ENCODE measurements at regions not wholly inside any gene's neighbourhood (a gene's known extent, or its start where the extent isn't known, plus 50 kb on each side); places are given as distances from the start of the nearest gene placed in this dataset.
"Not testable (repeated sequence)": the region's sequence is repeated elsewhere in the genome, so short reads cannot be mapped to it uniquely, and the experiment has no call there.

DNA sequence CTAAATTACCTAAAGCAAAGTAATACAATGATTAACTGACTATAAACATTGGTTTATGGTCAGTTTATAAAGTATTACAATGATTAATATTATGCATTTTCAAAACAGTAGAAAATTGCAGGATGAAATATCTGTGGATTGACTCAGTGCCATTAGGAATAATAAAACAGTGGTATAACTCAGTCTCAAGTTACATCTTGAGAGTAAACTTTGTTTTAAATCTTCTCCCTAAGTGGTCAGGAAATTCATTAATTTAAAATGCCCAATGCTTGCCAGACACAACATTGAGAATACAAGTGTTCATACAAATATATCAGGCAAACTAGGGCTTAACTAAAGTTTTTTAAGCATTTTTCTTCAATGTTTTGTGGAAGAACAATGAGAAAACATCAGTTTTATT is 257.8 kb downstream of the ETV1 start:
- no peaks in the 10 kb centered on the region for H3K27me3 Mint-ChIP-seq
- H3K4me3 Mint-ChIP-seq: no peak overlapping the region
- H3K36me3 Mint-ChIP-seq: no peaks in the 10 kb centered on the region
- H3K27ac Mint-ChIP-seq: no peak overlapping the region
- DNase-seq (ENCODE audit: low spot score in 2 of 2) (no peak), ATAC-seq (ENCODE audit: low read depth) (no peak)
- H3K9me3 Mint-ChIP-seq: peaks cover 2% of the 10 kb centered on the region
- no peaks in the 10 kb centered on the region for H3K4me1 Mint-ChIP-seq

DNA sequence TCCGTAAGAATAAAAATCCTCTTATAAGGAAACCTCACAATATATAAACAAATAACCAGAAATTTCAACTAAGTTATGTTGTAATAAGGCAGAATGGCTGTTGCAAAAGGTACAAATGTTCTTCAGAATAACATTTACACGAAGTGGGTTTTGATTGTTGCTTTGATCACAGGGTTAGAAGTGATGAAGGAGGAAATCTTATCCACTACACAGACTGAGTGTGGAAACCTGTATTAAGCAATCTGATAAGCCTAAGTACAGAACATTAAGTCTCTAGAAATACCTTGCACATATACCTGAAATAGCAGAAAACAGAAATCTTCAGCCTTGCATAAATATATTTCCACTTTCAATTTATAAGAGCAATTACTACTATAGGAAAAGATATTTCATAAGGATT is 251.9 kb downstream of the ETV1 start:
- Mint-ChIP-seq H3K27me3 (no peaks in the 10 kb centered on the region), H3K4me3 (no peak overlapping the region), H3K27ac (no peak overlapping the region), H3K4me1 (no peaks in the 10 kb centered on the region), H3K36me3 (no peaks in the 10 kb centered on the region), H3K9me3 (no peaks in the 10 kb centered on the region)
- no peak for ATAC-seq (ENCODE audit: low read depth)
- DNase-seq (ENCODE audit: low spot score in 2 of 2): no peak

DNA sequence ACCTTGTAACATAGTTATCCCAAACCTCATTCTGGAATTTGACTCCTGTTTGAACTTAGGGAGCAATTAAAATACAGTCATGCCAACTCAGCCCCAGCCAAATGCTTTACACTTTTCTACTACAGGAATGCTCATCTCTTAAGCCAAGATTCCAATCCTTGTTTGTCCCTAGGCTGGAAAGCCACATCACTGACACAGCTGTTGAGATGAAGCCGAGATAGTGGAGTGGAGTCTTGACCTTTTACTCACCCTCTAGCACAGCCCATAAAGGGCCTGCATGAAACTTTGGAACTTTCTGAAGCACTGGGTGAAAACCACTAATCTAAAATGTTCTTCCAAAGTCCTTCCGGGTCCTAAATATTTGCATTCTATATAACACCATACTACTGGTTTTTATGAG is 247.3 kb downstream of the ETV1 start:
- Mint-ChIP-seq H3K9me3 (no peaks in the 10 kb centered on the region), H3K4me3 (no peak overlapping the region), H3K4me1 (no peaks in the 10 kb centered on the region), H3K27ac (no peak overlapping the region), H3K36me3 (no peaks in the 10 kb centered on the region), H3K27me3 (no peaks in the 10 kb centered on the region)
- DNase-seq (ENCODE audit: low spot score in 2 of 2) (no peak), ATAC-seq (ENCODE audit: low read depth) (no peak)

- H3K4me3 Mint-ChIP-seq: no peak overlapping the region
- no peak overlapping the region for H3K27ac Mint-ChIP-seq
- H3K27me3 Mint-ChIP-seq: no peaks in the 10 kb centered on the region
- ATAC-seq (ENCODE audit: low read depth) (no peak), DNase-seq (ENCODE audit: low spot score in 2 of 2) (no peak)
- H3K4me1 Mint-ChIP-seq: no peaks in the 10 kb centered on the region
- no peaks in the 10 kb centered on the region for H3K36me3 Mint-ChIP-seq
- no peaks in the 10 kb centered on the region for H3K9me3 Mint-ChIP-seq
These were observed 246.7 kb downstream of the ETV1 start for GRCh38 chr7:13742811-13743210.

DNA sequence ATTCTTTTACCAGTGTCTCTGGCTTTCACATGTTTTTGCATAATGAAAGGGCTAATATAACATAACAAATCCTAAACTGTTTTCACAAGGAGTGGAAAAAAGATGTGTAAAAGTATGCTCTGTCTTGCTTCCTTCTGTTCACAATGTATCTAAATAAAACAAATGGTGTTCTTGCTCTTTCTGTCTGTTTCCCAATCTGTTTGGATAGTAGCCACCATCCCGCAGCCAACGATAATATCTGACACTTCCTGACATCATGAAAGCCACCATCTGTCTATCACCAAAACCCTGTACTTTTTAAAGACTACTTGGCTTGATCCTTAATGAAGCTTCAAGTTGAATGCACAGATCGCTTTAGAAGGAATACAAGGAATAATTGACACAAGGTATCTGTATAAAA is 246.2 kb downstream of the ETV1 start:
- no peaks in the 10 kb centered on the region for H3K27me3 Mint-ChIP-seq
- DNase-seq (ENCODE audit: low spot score in 2 of 2) (no peak), ATAC-seq (ENCODE audit: low read depth) (no peak)
- H3K4me1 Mint-ChIP-seq: no peaks in the 10 kb centered on the region
- H3K36me3 Mint-ChIP-seq: no peaks in the 10 kb centered on the region
- no peaks in the 10 kb centered on the region for H3K9me3 Mint-ChIP-seq
- no peak overlapping the region for H3K27ac Mint-ChIP-seq
- no peak overlapping the region for H3K4me3 Mint-ChIP-seq

GRCh38 chr7:13745530-13745929 is 243.9 kb downstream of the ETV1 start:
- Mint-ChIP-seq H3K4me3 (no peak overlapping the region), H3K36me3 (no peaks in the 10 kb centered on the region), H3K9me3 (no peaks in the 10 kb centered on the region), H3K27ac (no peak overlapping the region), H3K27me3 (no peaks in the 10 kb centered on the region), H3K4me1 (no peaks in the 10 kb centered on the region)
- DNase-seq (ENCODE audit: low spot score in 2 of 2) (no peak), ATAC-seq (ENCODE audit: low read depth) (no peak)

DNA sequence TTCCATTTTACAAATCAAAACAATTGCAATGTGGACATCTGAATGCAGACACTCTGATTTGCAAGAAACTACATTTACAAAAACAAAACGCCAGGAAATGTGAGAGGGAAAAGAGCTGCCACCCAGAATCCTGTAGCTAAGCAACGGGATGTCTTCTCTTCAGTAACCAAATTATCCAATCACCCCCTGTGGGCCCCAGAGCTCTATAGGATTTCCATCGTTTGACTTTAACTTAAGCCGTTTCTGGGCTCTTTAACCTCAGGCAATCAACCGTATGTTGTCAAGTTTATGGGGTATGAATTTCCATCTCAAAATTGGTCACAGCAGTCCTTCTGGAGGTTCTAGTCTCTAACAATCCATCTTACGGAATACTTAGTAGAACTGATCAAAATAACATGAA is 240.5 kb downstream of the ETV1 start:
- no peak for ATAC-seq (ENCODE audit: low read depth)
- H3K4me3 Mint-ChIP-seq: no peak overlapping the region
- no peaks in the 10 kb centered on the region for H3K27me3 Mint-ChIP-seq
- no peaks in the 10 kb centered on the region for H3K9me3 Mint-ChIP-seq
- no peak overlapping the region for H3K27ac Mint-ChIP-seq
- no peaks in the 10 kb centered on the region for H3K36me3 Mint-ChIP-seq
- no peaks in the 10 kb centered on the region for H3K4me1 Mint-ChIP-seq
- DNase-seq (ENCODE audit: low spot score in 2 of 2): no peak

- Mint-ChIP-seq H3K4me3 (no peak overlapping the region), H3K27me3 (no peaks in the 10 kb centered on the region), H3K27ac (no peak overlapping the region), H3K4me1 (no peaks in the 10 kb centered on the region), H3K9me3 (no peaks in the 10 kb centered on the region), H3K36me3 (no peaks in the 10 kb centered on the region)
- ATAC-seq (ENCODE audit: low read depth) (no peak), DNase-seq (ENCODE audit: low spot score in 2 of 2) (no peak)
These were observed 239.8 kb downstream of the ETV1 start for GRCh38 chr7:13749636-13750035.

GRCh38 chr7:13751766-13752165 is 237.7 kb downstream of the ETV1 start:
- ATAC-seq (ENCODE audit: low read depth) (no peak), DNase-seq (ENCODE audit: low spot score in 2 of 2) (no peak)
- no peak overlapping the region for H3K4me3 Mint-ChIP-seq
- no peak overlapping the region for H3K27ac Mint-ChIP-seq
- H3K27me3 Mint-ChIP-seq: no peaks in the 10 kb centered on the region
- no peaks in the 10 kb centered on the region for H3K9me3 Mint-ChIP-seq
- H3K4me1 Mint-ChIP-seq: no peaks in the 10 kb centered on the region
- H3K36me3 Mint-ChIP-seq: no peaks in the 10 kb centered on the region

DNA sequence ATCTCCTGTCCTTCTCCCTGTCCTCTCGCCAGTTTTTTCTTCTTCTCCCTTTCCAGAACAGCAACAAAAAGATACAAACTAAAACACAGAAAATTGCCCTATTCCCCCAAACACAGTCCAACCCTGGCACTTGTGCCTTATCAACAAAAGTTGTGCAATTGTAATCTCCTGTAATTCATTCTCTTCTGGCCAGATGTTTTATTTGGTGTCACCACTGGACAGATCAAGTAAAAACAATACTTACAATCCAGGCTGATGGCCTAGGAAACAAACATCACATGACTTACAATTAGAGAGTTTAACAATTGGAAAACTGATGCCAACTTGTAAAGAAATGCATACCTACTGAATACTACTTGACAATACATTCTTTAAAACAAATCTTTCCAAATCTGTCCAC is 231.6 kb downstream of the ETV1 start:
- Mint-ChIP-seq H3K36me3 (no peaks in the 10 kb centered on the region), H3K4me3 (no peak overlapping the region), H3K27me3 (no peaks in the 10 kb centered on the region), H3K27ac (no peak overlapping the region), H3K9me3 (no peaks in the 10 kb centered on the region), H3K4me1 (no peaks in the 10 kb centered on the region)
- DNase-seq (ENCODE audit: low spot score in 2 of 2) (no peak), ATAC-seq (ENCODE audit: low read depth) (no peak)

GRCh38 chr7:13765853-13766252 is 223.6 kb downstream of the ETV1 start:
- H3K4me3 Mint-ChIP-seq; ATAC-seq (ENCODE audit: low read depth); H3K9me3 Mint-ChIP-seq; H3K27ac Mint-ChIP-seq; H3K4me1 Mint-ChIP-seq; H3K36me3 Mint-ChIP-seq; DNase-seq (ENCODE audit: low spot score in 2 of 2); H3K27me3 Mint-ChIP-seq: not testable (repeated sequence)

- Mint-ChIP-seq H3K4me3 (no peak overlapping the region), H3K27ac (no peak overlapping the region), H3K9me3 (peaks cover 1% of the 10 kb centered on the region), H3K27me3 (no peaks in the 10 kb centered on the region), H3K36me3 (no peaks in the 10 kb centered on the region), H3K4me1 (no peaks in the 10 kb centered on the region)
- ATAC-seq (ENCODE audit: low read depth) (no peak), DNase-seq (ENCODE audit: low spot score in 2 of 2) (no peak)
These were observed 219.2 kb downstream of the ETV1 start for GRCh38 chr7:13770305-13770704.

GRCh38 chr7:13774976-13775375 is 214.5 kb downstream of the ETV1 start:
- H3K9me3 Mint-ChIP-seq: no peaks in the 10 kb centered on the region
- no peak overlapping the region for H3K27ac Mint-ChIP-seq

GRCh38 chr7:13777242-13777641 is 212.2 kb downstream of the ETV1 start:
- Mint-ChIP-seq H3K27ac (no peak overlapping the region), H3K9me3 (no peaks in the 10 kb centered on the region), H3K4me1 (no peaks in the 10 kb centered on the region), H3K4me3 (no peak overlapping the region), H3K27me3 (no peaks in the 10 kb centered on the region), H3K36me3 (no peaks in the 10 kb centered on the region)
- no peak for ATAC-seq (ENCODE audit: low read depth)
- no peak for DNase-seq (ENCODE audit: low spot score in 2 of 2)

More at GRCh38 chr7:13774976-13775375, 214.5 kb downstream of the ETV1 start:
- Mint-ChIP-seq H3K27me3 (no peaks in the 10 kb centered on the region), H3K36me3 (no peaks in the 10 kb centered on the region), H3K4me3 (no peak overlapping the region), H3K4me1 (no peaks in the 10 kb centered on the region)
- ATAC-seq (ENCODE audit: low read depth) (no peak), DNase-seq (ENCODE audit: low spot score in 2 of 2) (no peak)

DNA sequence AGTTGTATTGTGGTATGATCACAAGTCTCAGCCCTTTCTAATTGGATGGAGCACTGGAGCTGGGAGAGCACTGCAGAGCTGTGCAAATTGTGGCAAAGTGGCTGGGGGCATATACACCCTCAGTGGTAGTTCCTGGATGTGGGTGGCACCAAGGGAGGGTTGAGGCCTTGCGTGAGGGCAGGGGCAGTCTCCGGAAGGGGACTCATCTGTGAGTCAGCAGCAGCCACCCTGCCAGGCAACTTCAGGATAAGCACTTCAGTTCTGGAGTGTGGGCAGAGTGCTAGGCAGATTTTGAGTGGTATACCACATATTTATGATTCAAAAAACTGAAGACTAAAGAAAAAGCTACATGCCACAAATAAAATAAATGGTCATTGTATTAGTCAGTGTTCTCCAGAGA is 210.5 kb downstream of the ETV1 start:
- no peaks in the 10 kb centered on the region for H3K27me3 Mint-ChIP-seq
- H3K27ac Mint-ChIP-seq: no peak overlapping the region
- no peaks in the 10 kb centered on the region for H3K36me3 Mint-ChIP-seq
- no peaks in the 10 kb centered on the region for H3K9me3 Mint-ChIP-seq
- DNase-seq (ENCODE audit: low spot score in 2 of 2): no peak
- H3K4me3 Mint-ChIP-seq: no peak overlapping the region
- no peaks in the 10 kb centered on the region for H3K4me1 Mint-ChIP-seq
- ATAC-seq (ENCODE audit: low read depth): no peak

DNA sequence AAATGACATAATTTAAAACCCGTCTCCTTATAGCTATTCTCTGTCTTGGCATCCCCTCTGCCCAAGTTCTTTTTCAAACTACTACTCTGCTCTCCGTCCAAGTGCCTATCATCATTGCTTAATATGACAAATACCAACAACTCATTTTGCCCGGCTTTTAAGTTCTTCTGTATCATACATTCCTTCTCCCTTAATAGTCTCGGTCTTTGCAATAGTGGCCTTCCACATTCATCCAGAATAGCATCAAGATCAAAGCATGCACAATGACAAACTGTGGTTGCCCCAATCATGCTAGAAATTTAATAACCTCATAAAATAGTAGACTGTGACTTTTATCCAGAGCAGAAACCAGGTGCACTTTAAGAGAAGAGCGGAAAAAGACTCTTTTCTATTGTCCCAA is 198.9 kb downstream of the ETV1 start:
- H3K27me3 Mint-ChIP-seq: no peaks in the 10 kb centered on the region
- no peaks in the 10 kb centered on the region for H3K4me1 Mint-ChIP-seq
- no peaks in the 10 kb centered on the region for H3K9me3 Mint-ChIP-seq
- no peak overlapping the region for H3K27ac Mint-ChIP-seq
- ATAC-seq (ENCODE audit: low read depth) (no peak), DNase-seq (ENCODE audit: low spot score in 2 of 2) (no peak)
- no peaks in the 10 kb centered on the region for H3K36me3 Mint-ChIP-seq
- H3K4me3 Mint-ChIP-seq: no peak overlapping the region

Measured in memory B cell (primary cell).